HG02885 (cell line): ENCODE measurements at regions not wholly inside any gene's neighbourhood (a gene's known extent, or its start where the extent isn't known, plus 50 kb on each side); places are given as distances from the start of the nearest gene placed in this dataset.
"Not testable (repeated sequence)": the region's sequence is repeated elsewhere in the genome, so short reads cannot be mapped to it uniquely, and the experiment has no call there.

ENCODE experiments used
- ATAC-seq: cut with Tn5 transposase; IDR thresholded peaks from one replicate; pipeline ENCODE4 v1.9.1; 2021; ENCODE audit warnings: mild to moderate bottlenecking; ENCODE audit not compliant: unreplicated experiment, poor library complexity

GRCh38 chrX:98294310-98294709 lies 1410.6 kb downstream of the RPA4 start:
- ATAC-seq = no peak

- no peak for ATAC-seq
Measured at GRCh38 chrX:98296129-98296528, 1412.4 kb downstream of the RPA4 start.

- ATAC-seq = no peak
Measured at GRCh38 chrX:98299785-98300184, 1416.1 kb downstream of the RPA4 start.

- ATAC-seq = not testable (repeated sequence)
Measured at GRCh38 chrX:98300536-98300935, 1416.8 kb downstream of the RPA4 start.

- ATAC-seq = no peak
Measured at GRCh38 chrX:98331407-98331806, 1447.7 kb downstream of the RPA4 start.

GRCh38 chrX:98338544-98338943 lies 1454.8 kb downstream of the RPA4 start:
- no peak for ATAC-seq

GRCh38 chrX:98350940-98351339 lies 1467.2 kb downstream of the RPA4 start:
- no peak for ATAC-seq

- no peak for ATAC-seq
Measured at GRCh38 chrX:98357146-98357545, 1473.4 kb downstream of the RPA4 start.

GRCh38 chrX:98362630-98363029 lies 1478.9 kb downstream of the RPA4 start:
- ATAC-seq = no peak

GRCh38 chrX:98371994-98372393 lies 1488.3 kb downstream of the RPA4 start:
- ATAC-seq = no peak

GRCh38 chrX:98379134-98379533 lies 1495.4 kb downstream of the RPA4 start:
- no peak for ATAC-seq

- no peak for ATAC-seq
Measured at GRCh38 chrX:98380106-98380505, 1496.4 kb downstream of the RPA4 start.

GRCh38 chrX:98380556-98380955 lies 1496.8 kb downstream of the RPA4 start:
- ATAC-seq = no peak

GRCh38 chrX:98398542-98398941 lies 1514.8 kb downstream of the RPA4 start:
- ATAC-seq = no peak

GRCh38 chrX:98405376-98405775 lies 1521.7 kb downstream of the RPA4 start:
- ATAC-seq = no peak

- ATAC-seq = no peak
Measured at GRCh38 chrX:98407584-98407983, 1523.9 kb downstream of the RPA4 start.

GRCh38 chrX:98409867-98410266 lies 1526.2 kb downstream of the RPA4 start:
- ATAC-seq = no peak

- ATAC-seq = no peak
Measured at GRCh38 chrX:98412058-98412457, 1528.3 kb downstream of the RPA4 start.

- ATAC-seq = no peak
Measured at GRCh38 chrX:98422536-98422935, 1538.8 kb downstream of the RPA4 start.

- ATAC-seq = no peak
Measured at GRCh38 chrX:98432413-98432812, 1548.7 kb downstream of the RPA4 start.

- ATAC-seq = no peak
Measured at GRCh38 chrX:98448524-98448923, 1564.8 kb downstream of the RPA4 start.

GRCh38 chrX:98452456-98452855 lies 1568.7 kb downstream of the RPA4 start:
- no peak for ATAC-seq

- ATAC-seq = no peak
Measured at GRCh38 chrX:98459669-98460068, 1576.0 kb downstream of the RPA4 start.
